ENCODE measurements at regions not wholly inside any gene's neighbourhood (a gene's known extent, or its start where the extent isn't known, plus 50 kb on each side); places are given as distances from the start of the nearest gene placed in this dataset.

- Histone ChIP-seq H3K36me3 (ENCODE audit: control insufficient read depth, insufficient read depth, low read length) (no peaks in the 10 kb centered on the region), H3K27me3 (ENCODE audit: control insufficient read depth, insufficient read depth, low read length, poor library complexity, severe bottlenecking) (no peaks in the 10 kb centered on the region), H3K9me3 (ENCODE audit: control insufficient read depth, low read length) (no peaks in the 10 kb centered on the region), H3K4me1 (ENCODE audit: control insufficient read depth, insufficient read depth, low read length) (no peaks in the 10 kb centered on the region), H3K27ac (ENCODE audit: low read depth, low read length) (no peak overlapping the region), H3K4me3 (ENCODE audit: low read length) (no peak overlapping the region), H3K9ac (ENCODE audit: extremely low read depth, low read length, poor library complexity, severe bottlenecking) (no peak overlapping the region)
- Mint-ChIP-seq H3K27ac (no peak overlapping the region), H3K27me3 (ENCODE audit: insufficient read depth) (no peaks in the 10 kb centered on the region), H3K4me1 (no peaks in the 10 kb centered on the region), H3K4me3 (no peak overlapping the region), H3K36me3 (ENCODE audit: low read depth) (no peaks in the 10 kb centered on the region), H3K9me3 (peaks cover 31% of the 10 kb centered on the region)
- DNase-seq: no peak
- TF ChIP-seq, protein P1, sequence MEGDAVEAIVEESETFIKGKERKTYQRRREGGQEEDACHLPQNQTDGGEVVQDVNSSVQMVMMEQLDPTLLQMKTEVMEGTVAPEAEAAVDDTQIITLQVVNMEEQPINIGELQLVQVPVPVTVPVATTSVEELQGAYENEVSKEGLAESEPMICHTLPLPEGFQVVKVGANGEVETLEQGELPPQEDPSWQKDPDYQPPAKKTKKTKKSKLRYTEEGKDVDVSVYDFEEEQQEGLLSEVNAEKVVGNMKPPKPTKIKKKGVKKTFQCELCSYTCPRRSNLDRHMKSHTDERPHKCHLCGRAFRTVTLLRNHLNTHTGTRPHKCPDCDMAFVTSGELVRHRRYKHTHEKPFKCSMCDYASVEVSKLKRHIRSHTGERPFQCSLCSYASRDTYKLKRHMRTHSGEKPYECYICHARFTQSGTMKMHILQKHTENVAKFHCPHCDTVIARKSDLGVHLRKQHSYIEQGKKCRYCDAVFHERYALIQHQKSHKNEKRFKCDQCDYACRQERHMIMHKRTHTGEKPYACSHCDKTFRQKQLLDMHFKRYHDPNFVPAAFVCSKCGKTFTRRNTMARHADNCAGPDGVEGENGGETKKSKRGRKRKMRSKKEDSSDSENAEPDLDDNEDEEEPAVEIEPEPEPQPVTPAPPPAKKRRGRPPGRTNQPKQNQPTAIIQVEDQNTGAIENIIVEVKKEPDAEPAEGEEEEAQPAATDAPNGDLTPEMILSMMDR (conservative IDR thresholded peaks at IDR 0.05): no peak
- WGBS, 2 experiments (ENCODE audit: insufficient coverage in 1 of 2, insufficient read length in 1 of 2): 100% methylated on average over 2 of the region's 3 CpGs; no CpG with 5 or more reads in 1 of the 2 experiments
Observed at GRCh38 chrX:118221733-118222132, 105.1 kb upstream of the KLHL13 start.

- no peaks in the 10 kb centered on the region for H3K4me1 Mint-ChIP-seq
- H3K9me3 Mint-ChIP-seq: peaks cover 33% of the 10 kb centered on the region
- H3K36me3 ChIP-seq (ENCODE audit: control insufficient read depth, insufficient read depth, low read length): no peaks in the 10 kb centered on the region
- H3K27me3 Mint-ChIP-seq (ENCODE audit: insufficient read depth): no peaks in the 10 kb centered on the region
- TF ChIP-seq, protein P1 (conservative IDR thresholded peaks at IDR 0.05): no peak
- DNase-seq: no peak
- H3K4me3 Mint-ChIP-seq: no peak overlapping the region
- no peak overlapping the region for H3K27ac ChIP-seq (ENCODE audit: low read depth, low read length)
- H3K4me3 ChIP-seq (ENCODE audit: low read length): no peak overlapping the region
- no peak overlapping the region for H3K27ac Mint-ChIP-seq
- no peaks in the 10 kb centered on the region for H3K27me3 ChIP-seq (ENCODE audit: control insufficient read depth, insufficient read depth, low read length, poor library complexity, severe bottlenecking)
- no peaks in the 10 kb centered on the region for H3K36me3 Mint-ChIP-seq (ENCODE audit: low read depth)
- H3K4me1 ChIP-seq (ENCODE audit: control insufficient read depth, insufficient read depth, low read length): no peaks in the 10 kb centered on the region
- no peak overlapping the region for H3K9ac ChIP-seq (ENCODE audit: extremely low read depth, low read length, poor library complexity, severe bottlenecking)
- no peaks in the 10 kb centered on the region for H3K9me3 ChIP-seq (ENCODE audit: control insufficient read depth, low read length)
Observed at GRCh38 chrX:118222421-118222820, 105.8 kb upstream of the KLHL13 start.

DNA sequence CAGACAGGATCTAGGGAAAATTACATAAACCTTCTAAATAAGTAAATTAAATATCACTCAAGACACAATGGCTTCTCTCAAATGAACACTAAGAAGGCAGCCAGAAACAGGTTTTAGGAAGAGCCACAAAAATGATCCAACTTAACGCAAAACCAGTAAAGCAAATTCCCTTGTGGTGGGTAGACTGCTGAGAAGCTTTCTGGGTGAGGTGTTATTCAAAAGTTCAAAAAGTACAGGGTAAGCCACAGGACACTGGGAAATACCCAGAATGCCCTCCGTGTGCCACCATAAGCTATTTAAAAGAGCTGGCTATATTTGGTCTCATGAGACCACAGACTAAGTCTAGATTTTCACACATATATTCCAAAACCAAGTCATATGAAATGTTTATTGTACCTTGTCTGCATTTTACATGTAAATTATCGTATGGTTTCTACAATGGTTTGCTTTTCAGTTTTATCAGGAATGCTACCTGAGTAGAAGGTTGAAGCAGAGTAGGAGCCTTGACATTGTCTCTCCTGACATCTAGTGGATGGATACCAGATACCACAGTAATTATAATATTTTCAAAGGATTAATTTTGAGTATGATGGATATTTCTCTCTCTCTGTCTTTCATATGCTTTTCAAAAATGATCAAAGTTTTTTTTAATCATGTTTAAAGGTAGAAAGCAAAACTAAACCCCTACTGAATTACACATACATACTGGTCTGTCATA, 109.3 kb upstream of the KLHL13 start:
- Histone ChIP-seq H3K27me3 (ENCODE audit: control insufficient read depth, insufficient read depth, low read length, poor library complexity, severe bottlenecking) (no peaks in the 10 kb centered on the region), H3K9me3 (ENCODE audit: control insufficient read depth, low read length) (no peaks in the 10 kb centered on the region), H3K36me3 (ENCODE audit: control insufficient read depth, insufficient read depth, low read length) (no peaks in the 10 kb centered on the region), H3K9ac (ENCODE audit: extremely low read depth, low read length, poor library complexity, severe bottlenecking) (no peak overlapping the region), H3K27ac (ENCODE audit: low read depth, low read length) (no peak overlapping the region), H3K4me3 (ENCODE audit: low read length) (no peak overlapping the region), H3K4me1 (ENCODE audit: control insufficient read depth, insufficient read depth, low read length) (no peaks in the 10 kb centered on the region)
- no peaks in the 10 kb centered on the region for H3K4me1 Mint-ChIP-seq
- no peak for DNase-seq
- 69 to 100% methylated on average over 1 to 3 of the region's 3 CpGs for WGBS, 2 experiments (ENCODE audit: insufficient coverage in 1 of 2, insufficient read length in 1 of 2)
- TF ChIP-seq, protein P1 (conservative IDR thresholded peaks at IDR 0.05): peak; percentile 63
- no peak overlapping the region for H3K4me3 Mint-ChIP-seq
- peaks cover 31% of the 10 kb centered on the region for H3K9me3 Mint-ChIP-seq
- H3K36me3 Mint-ChIP-seq (ENCODE audit: low read depth): no peaks in the 10 kb centered on the region
- no peak overlapping the region for H3K27ac Mint-ChIP-seq
- H3K27me3 Mint-ChIP-seq (ENCODE audit: insufficient read depth): no peaks in the 10 kb centered on the region

Measured in endodermal cell (in vitro differentiated cells).